GM19035 (cell line): ENCODE measurements at regions not wholly inside any gene's neighbourhood (a gene's known extent, or its start where the extent isn't known, plus 50 kb on each side); places are given as distances from the start of the nearest gene placed in this dataset.

Source experiments
- ATAC-seq: cut with Tn5 transposase; IDR thresholded peaks from one replicate; pipeline ENCODE4 v1.9.1; 2021; ENCODE audit not compliant: unreplicated experiment

DNA sequence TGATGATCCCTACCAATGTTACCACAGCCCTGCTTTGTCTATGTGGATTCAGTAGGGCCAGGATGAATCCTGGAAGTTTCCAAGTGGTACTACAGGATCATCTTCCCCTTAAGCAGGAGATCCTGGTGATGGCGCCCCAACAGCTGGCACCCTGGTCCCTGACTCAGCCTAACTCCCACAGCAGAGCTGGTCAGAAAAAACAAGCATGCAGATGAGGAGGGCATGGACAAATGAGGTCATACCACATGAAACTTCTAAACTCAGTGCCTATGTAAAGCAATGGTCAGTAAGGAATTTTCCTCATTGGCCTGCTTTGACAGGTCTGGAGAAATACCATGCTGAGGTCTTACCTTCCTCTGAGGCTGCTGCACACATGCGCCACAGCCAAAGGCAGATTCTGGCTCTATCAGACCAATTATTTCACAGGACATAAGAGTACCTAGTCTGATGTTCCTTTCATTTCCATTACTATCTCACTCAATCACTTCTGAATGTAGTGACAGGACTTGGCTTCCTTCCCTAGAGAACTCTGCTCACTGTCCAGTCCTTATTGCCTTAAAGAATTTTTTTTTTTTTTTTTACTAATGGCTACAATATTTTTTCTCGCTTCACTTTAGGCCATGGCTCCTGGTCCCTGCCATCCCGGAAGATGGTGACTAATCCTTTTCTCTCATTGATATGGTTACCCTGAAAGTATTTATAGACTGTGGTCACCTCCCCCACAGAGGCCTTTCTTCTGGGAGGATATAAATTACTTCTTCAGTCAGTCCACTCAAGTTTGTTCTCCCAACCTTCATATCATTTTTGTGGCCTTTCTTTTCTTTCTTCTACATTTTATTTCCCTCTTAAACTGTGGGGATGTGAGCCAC is 525.2 kb upstream of the PSMD7 start:
- no peak for ATAC-seq

GRCh38 chr16:73768786-73769203 is 527.8 kb upstream of the PSMD7 start:
- ATAC-seq: no peak

- no peak for ATAC-seq
Observed at GRCh38 chr16:73764321-73764720, 532.3 kb upstream of the PSMD7 start.

DNA sequence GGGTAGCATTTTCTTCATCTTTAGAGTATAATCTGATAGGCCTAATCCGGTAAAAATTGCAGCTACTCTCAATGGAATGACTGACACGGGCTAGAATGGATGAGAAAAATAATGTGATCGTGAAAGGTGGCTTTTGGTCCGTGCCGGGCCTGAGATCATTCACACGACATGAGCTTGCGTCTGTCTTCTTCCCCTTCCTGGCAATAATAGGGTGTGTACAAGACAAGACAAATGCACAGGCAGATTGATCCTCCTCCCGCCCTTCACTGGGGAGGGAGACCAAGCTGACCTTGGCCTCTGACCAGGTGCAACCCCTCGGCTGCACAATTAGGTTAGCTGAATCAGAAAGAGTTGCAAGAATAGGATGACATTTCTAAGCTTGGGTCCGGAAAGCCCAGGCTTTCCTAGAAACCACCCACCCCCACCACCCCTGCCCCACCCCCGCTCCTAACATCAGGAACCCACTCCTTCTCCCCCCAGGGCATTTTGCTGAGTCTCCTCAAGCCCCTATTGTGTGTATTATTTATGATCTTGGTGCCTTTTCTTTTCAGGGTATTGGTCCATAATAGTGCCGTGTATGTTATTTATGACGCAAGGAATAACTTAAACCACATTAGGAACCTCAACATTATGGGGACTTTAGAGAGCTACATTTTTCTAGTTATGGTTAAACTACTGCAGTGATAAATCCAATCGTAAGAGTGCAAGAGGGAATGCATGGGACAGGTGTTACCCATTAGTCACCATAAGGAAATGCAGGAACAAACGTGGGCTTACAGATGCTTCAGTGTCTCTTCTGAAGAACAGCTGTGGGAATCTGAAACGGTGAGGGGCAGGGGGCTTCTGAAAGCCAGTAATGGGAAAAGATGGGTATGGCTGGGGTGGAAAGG is 540.1 kb upstream of the PSMD7 start:
- ATAC-seq: no peak

- ATAC-seq: no peak
Observed at GRCh38 chr16:73753931-73754330, 542.7 kb upstream of the PSMD7 start.

DNA sequence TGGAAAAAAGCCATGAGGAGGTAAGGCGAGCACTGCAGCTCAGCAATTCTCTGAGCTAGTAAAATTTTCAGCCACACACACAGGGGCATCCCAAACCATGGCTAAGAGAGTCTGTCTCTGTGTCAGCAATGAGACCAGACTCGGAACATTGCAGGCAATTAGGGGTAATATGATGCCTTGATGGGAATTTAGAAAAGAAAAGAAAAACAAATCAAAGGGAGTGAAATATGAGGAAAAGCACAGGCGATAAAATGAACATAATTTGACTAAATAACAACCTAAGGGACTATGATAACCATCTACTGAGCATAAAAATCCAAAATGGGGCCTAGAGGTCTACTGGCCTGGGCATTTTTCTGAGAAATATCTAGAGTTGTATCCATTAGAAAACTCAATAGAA is 546.0 kb upstream of the PSMD7 start:
- ATAC-seq: no peak

GRCh38 chr16:73747328-73747727 is 549.3 kb upstream of the PSMD7 start:
- no peak for ATAC-seq

- ATAC-seq: no peak
Observed at GRCh38 chr16:73746554-73746953, 550.1 kb upstream of the PSMD7 start.

- ATAC-seq: no peak
Observed at GRCh38 chr16:73743665-73744496, 552.7 kb upstream of the PSMD7 start.

DNA sequence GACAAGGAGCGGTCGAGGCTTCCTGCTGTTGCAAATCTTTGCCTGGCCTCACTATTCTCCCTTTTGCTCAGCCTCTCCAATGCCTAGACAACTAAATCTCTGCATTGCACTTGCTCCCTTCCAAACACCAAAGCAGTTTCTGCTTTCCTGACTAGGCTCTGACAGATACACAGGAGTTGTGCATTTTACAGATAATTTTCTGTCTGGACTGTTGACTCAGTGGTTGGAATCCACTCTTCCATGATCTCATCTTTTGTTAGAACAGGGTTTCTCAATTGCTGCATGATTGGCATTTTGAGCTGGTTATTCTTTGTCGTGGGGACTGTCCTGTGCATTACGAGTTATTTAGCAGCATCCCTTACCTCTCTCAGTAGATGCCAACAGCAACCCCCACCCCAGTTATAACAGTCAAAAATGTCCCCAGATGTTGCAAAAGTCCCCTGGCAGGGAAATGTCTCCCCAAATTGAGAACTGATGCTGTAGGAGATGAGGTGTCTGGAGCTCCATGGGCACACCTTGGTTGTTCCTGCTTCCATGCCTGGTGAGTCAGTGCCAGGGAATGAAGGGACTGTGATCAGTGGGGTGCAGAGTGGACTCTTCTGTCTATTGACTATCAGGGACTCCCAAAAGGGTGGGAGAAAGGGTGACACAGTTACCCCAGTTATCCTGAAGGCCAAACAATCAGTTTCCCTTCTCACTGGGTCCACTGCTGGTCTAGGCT is 557.4 kb upstream of the PSMD7 start:
- no peak for ATAC-seq

DNA sequence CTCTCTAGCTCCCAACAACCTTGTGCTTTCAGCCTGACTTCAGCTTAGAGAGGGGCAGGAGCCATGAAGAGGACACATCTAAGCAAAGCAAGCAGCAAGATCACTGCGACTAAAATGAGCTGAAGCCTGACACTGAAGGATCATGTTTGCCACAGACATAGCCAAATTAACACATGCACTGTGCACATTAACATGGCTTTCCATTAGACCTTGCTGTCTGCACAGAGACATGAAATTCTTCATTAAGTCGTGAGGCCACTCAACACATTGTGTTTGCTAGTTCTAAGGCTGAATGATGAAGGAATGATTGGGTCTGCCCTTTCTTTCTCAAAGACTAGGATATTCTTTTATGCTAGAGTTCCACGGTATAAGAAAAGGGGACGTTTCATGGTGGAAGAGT is 558.3 kb upstream of the PSMD7 start:
- no peak for ATAC-seq

DNA sequence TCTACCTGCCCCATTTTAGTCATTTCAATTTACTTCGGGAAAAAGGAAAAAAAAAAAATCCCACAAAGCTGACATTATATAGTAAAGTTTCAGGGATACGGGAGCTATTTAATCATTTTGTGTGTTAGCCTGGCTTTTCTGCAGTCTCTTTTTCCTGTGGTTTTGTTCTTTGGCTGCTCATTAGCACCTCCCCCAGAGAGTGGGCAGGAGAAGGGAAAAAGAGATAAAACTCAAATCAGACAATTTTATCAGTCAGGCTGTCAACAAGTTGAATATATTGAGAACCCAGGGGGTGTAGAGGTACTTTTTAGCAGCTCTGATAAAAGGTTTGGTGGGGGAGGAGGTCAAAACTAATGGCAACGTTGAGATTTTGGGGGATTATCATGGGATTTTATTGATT is 559.0 kb upstream of the PSMD7 start:
- no peak for ATAC-seq

DNA sequence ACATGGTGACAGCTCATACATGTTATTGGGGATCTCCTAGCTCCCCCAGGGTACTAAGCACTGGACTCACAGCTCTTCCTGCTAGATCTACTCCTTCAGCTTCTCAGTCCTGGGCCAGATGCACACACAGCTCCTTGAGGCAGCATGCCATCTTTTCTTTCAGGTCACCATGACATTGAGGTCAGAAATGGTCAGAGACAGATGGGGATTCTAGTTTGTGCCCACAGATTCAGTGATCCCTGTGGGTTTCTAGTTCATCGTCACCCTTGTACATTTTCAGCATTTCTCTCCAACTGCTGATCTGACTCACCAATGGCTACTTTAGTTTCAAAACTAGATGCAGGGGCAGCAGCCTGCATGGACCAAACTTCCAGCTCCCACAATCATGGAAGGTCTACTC is 560.7 kb upstream of the PSMD7 start:
- ATAC-seq: no peak

- no peak for ATAC-seq
Observed at GRCh38 chr16:73735018-73735417, 561.6 kb upstream of the PSMD7 start.

DNA sequence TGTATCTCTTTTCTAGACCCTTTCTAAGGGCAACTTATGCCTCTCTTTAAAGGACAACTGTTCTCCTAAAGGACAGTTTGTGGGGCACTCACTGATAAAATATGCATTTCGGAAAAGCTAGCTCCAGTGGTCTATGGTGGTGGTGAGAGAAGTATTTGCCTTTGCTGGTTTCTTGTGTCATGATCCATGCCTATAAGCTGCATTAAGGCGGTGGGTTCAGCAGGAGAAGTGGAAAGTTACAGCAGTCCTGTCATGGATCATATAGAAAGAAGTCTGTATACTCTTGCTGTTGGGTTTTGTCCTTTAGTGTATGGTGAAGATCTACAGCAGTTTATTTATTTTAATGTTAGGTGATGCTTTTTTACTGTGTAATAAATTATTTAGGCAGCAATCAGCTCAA is 563.9 kb upstream of the PSMD7 start:
- no peak for ATAC-seq

DNA sequence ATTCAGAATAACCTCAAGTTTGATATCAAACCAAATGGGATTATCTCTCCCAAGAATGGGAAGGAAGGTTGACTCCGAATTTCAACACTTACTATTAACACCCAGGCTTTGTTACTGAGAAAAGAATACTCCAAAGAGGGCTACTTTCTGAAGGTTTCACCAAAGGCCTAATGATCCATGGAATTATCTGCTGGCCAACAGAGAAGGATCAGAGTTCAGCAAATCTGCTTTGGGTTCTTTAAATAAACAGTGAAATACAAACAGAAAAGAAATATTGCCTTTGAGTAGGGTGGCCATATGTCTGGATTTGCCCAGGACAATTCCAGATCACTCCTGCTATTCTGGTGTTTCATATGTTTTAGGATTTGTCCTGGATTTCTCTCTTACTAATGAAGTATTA is 564.5 kb upstream of the PSMD7 start:
- ATAC-seq: no peak

- ATAC-seq: no peak
Observed at GRCh38 chr16:73730481-73731090, 566.0 kb upstream of the PSMD7 start.

GRCh38 chr16:73725156-73725555 is 571.5 kb upstream of the PSMD7 start:
- no peak for ATAC-seq

DNA sequence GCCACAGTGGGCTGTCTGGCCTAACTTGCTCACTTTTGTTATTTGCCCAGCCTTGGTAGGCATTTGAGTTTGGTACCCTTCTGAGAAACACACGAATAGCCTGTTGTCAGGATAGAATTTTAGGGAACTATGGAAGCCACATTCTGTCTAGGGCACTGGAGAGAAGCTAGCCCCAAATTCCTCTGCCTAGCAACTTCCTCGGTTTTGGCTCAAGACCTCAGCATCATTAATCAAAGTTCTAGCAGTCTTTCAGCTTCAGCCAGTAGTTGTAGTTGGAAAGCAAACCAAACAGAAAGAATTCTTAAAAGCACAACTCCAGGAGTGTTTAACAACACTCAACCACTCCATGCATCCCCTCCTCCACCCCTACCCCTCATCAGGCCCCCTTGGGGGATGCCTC is 572.1 kb upstream of the PSMD7 start:
- ATAC-seq: no peak
